ENCODE measurements at regions not wholly inside any gene's neighbourhood (a gene's known extent, or its start where the extent isn't known, plus 50 kb on each side); places are given as distances from the start of the nearest gene placed in this dataset.

DNA sequence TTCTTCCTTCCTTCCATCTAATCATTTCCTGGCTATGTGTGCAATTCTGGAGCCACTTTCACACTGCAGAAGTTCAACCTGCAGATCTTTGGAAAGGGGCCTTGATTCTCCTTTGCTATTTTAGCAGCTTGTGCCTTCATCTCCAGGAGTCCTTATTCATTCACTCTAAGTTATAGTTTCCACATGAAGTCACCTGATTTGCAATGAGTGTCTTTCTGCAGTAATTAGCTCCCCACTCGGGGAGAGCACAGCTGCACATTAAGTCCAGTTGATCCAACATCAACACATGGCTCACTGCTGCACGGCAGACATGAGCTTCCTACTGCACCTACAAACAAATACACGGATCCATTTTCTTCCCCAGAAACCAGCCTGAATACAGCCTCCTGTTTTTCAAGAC, 323.1 kb upstream of the TNP1 start:
- no peak for DNase-seq (ENCODE audit: low read depth in 3 of 3, low spot score in 1 of 3)

DNA sequence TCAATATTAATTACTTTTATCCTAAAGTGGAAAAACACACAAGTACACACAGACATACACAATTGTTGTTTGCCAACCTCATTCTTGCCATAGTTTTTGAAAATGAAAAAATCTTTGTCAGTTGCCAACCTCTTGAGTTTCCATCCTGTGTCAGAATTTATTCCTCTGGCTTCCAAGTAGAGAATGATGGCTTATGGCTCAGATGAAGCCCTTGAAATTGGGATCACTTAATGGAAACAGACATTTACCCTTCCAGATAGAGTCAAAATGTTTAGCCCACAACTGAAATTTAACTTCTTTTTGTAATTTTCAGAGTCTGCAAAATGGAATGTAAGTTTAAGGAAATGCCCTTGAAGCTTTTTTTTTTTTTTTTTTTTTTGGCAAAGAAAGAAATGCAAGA, 321.6 kb upstream of the TNP1 start:
- DNase-seq (ENCODE audit: low read depth in 3 of 3, low spot score in 1 of 3), result no peak

DNA sequence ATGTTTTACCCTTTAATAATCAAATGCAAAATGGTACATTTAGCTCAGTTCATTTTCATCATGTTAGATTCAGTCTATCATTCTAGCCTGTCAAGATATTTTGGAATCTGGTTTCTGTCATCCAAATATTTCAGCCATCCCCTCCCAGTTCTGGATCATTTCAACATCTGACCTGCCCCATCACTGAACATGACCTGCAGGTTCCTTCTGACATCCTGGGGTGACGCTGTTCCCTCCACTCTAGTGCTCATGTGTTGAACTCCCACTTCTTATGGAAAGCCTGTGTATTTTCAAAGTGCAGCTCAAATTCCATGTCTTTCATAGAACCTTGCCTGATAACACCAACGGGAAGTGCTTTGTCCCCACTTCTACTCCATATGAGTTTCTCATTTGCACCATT, 320.0 kb upstream of the TNP1 start:
- DNase-seq (ENCODE audit: low read depth in 3 of 3, low spot score in 1 of 3), result no peak

DNA sequence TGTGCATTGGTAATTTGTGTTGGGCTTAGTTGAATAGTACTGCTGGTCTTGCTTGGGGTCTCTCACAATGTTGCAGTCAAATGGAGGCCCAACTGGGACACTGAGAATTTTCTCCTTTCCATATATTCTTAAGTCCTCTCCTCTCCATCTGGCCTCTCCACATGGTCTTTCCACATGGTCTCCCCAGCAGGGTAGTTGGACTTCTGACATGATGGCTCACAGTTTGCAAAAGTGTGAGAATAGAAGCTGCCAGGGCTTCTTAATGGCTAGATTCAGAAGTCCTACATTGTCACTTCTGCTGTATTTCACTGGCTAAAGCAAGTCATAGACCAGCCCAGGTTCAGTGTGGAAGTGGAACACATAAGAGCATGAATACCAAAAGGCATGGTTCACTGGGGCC, 318.5 kb upstream of the TNP1 start:
- DNase-seq (ENCODE audit: low read depth in 3 of 3, low spot score in 1 of 3), result no peak

DNA sequence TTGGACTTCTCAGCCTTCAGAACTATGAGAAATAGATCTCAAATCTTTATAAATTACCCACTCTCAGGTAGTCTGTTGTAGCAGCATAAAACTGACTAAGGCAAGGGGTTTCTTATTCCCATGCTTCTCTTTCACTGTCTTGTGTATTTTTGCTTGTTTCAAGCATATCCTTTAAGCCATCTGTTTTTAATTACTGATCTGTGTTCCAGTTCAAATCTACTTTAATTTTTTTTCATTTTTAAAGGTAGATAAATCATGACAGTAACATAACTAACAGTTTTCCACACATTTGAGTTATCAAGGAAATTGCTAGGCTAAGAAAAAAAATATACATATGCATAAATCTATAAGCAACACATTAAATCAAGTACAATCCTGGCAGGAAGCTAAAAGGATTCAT, 317.9 kb upstream of the TNP1 start:
- no peak for DNase-seq (ENCODE audit: low read depth in 3 of 3, low spot score in 1 of 3)

DNA sequence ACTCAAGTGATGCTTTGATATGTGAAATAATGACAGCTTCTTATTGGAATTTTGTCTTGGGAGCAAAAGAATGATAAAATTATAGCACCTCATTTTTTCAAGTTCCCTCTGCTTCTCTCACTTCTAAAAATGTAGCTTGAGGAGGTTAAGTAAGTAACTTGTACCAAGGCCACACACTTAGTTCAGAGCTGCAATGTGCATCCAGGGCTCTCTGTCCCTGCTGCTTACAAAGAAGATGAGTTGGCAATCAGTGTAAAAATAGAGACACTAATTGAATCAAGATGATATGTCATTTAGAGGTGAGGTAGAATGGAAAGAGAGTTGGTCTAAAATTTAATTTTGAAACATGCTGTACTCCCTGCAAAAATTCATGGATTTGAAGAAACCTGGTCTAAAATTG, 312.0 kb upstream of the TNP1 start:
- DNase-seq (ENCODE audit: low read depth in 3 of 3, low spot score in 1 of 3), result no peak

DNA sequence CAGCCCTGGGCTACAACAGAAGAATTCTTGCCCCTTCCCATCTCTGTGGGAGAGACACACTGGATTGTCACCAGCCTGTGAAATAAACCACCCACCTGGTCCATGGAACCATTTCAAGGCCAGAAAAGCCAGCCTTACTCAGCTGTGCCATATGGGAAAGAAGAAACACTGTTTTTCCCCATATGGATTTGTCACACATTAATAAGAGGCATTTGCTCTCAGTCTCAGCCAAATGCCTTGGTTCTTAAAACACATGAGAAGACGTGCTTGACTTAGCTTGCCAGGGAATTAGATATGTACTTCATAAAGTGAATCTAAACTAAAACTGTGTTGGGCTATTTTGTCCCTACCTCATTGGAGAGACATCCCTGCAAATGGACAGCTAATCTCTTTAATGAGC, 308.6 kb upstream of the TNP1 start:
- DNase-seq (ENCODE audit: low read depth in 3 of 3, low spot score in 1 of 3), result no peak

DNA sequence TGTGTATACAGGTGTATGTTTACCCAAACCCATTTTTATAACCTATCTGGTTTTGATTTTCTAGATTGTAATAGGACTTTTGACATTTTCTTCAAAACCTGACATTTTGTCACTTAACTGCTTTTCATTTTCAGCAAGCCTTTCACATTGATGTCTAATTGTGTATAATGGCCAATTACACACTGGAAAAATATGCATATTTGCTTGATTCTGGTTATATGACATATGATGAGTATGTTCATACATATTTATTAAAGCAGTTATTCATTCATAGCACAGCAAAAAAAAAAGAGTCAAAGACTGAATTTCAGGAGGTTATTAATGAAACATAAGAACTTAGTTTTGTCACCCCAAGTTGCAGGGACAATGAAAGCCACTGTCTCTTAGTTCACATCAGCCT, 307.7 kb upstream of the TNP1 start:
- no peak for DNase-seq (ENCODE audit: low read depth in 3 of 3, low spot score in 1 of 3)

DNA sequence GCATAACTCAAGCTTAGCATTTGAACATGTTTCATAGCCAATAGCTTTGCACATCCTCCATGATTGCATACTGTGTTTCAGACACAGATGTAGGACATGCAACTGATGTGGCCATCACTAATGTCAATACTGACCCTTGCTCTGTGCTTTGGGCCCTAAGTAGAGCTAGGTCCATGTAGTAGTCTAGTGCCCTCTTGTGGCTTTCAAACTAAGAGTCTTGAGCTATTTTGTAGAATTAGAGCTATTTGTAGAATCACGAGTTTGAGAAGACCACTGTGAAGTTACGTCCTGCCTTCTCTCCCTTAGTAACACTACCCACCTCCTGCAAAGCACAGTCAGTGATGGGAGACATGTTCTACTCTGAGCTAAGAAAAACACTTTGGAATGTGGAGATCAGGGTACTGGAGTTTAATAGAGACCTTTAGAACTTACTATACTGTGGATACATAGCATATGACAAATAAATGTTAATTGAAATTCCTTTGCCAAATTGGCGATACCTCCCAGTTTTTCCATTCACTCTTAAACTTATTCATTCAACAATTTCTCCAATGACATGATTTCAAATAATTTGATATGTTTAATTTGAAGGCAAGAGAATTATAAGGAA, 306.5 kb upstream of the TNP1 start:
- no peak for DNase-seq (ENCODE audit: low read depth in 3 of 3, low spot score in 1 of 3)

DNA sequence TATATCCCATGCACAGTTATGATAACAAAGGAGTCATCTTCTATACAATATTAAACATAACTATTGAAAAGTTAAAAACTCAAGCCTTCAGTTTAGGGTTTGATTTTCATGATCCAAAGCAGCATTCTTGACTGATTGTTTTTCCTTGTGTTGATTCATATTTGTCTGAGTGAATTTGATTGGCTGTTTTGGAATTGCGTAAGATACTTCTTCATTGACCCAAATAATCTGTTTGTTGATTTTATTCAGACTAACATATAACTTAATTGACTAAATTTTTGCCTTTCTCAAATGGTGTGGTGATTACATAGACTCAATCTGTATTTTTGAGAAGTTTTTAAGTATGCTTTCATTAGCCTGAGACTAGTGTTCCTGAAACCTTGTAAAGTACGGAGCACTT, 305.7 kb upstream of the TNP1 start:
- DNase-seq (ENCODE audit: low read depth in 3 of 3, low spot score in 1 of 3), result no peak

DNA sequence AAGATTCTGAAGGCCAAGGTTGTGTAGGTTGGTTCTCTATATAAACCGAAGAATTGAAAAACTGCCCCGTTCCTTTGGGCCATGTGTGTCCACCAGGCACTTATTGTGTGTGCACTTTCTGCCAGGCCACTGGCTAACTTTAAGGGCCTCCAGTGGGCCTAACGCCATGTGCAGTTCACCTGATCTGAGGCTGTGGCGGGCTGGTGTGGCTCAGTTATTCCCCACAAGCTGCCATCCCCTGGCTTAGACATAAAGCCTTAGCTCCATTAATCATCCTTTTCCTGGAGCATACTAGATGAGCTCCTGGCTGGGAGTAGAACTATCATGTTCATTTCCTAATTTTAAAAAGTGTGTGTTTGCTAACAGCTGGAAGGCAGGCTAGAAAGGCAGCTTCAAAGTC, 304.1 kb upstream of the TNP1 start:
- DNase-seq (ENCODE audit: low read depth in 3 of 3, low spot score in 1 of 3), result no peak

DNA sequence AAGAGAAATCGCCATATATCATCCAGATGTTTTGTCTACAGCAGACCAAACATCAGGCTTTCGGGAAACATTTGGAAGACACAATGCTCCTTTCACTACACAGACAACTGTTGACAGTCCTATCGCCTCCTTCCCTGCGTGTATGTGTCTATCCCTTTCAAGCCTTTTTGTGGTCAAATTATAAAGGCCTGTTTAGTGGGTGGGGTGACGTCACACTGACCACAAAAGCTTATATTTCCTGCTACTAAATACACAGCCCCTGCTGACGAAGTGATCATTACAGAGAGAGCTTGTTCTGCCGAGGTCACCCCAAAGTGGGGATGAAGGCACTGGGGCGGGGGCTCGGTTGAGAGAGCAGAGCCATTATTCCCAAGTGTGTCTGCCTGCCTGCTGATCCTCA, 302.7 kb upstream of the TNP1 start:
- DNase-seq (ENCODE audit: low read depth in 3 of 3, low spot score in 1 of 3), result no peak

DNA sequence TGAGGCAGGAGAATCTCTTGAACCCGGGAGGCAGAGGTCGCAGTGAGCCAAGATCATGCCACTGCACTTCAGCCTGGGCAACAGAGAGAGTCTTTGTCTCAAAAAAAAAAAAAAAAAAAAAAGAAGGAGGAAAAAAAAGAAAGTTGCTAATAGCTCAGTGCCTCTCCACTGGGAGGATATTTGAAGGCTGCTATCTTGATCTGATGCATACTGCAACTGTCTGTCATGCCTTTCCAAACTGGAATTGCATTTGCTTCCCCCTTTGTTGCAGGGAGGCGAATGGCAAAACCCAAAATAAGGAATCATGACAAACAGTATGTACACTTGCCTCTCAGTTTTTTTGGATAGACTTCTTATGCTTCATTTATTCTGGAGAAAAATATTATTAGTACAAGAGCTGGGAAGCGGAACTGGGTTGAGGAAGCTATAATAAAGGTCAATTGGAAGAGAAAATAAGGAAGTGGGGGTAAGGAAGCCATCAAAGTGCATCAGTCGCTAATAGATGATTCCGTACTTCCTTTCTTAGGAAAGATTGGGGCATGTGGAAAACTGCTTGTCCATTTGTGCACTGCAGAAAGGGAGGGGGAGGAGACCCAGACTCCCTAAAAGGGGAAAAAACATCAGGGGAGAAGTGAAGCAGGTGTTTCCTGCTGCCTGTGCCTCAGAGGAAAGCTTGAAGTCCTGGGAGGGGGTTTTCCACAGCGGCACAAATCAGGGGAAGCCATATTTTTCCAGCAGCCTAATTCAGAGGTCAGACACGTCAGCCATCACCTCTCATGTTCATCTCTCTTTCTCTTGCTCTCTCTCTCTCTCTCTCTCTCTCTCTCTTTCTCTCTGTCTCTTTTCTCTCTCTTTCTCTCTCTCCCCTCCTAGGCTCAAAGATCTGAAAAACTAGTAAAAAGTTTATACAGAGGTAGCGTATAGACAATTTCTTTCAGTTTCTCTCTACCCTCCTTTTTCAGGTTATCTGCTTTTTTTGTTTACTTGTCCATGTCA, 301.4 kb upstream of the TNP1 start:
- DNase-seq (ENCODE audit: low read depth in 3 of 3, low spot score in 1 of 3), result no peak

DNA sequence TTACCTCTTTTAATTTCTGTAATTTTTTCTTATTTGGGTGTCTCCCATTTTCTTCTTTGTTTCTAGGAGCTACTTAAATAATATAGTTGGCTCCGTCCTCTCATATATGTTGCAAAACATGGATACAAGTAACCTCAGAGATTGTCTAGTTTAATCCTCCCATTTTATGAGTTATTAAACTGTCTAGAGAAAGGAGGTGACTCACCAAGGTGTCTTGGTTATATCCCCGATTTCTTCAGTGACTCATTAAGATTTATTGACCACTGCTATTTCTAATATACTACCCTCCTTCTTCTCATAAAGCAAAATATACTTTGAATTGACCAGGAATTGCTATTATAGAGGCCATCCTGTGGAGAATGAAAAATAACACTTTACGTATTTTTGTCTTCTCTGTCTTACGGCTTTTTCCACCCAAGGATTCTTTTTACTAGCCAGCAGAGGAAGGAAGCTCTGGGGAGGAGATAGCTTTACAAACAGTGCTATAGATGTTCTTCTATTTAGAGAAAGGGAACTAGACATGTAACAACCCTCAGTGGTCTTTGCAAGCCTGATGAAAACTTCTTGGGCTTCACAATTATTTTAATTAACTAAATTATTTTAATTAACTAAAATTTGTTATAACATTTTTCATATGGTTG, 300.4 kb upstream of the TNP1 start:
- DNase-seq (ENCODE audit: low read depth in 3 of 3, low spot score in 1 of 3), result no peak

DNA sequence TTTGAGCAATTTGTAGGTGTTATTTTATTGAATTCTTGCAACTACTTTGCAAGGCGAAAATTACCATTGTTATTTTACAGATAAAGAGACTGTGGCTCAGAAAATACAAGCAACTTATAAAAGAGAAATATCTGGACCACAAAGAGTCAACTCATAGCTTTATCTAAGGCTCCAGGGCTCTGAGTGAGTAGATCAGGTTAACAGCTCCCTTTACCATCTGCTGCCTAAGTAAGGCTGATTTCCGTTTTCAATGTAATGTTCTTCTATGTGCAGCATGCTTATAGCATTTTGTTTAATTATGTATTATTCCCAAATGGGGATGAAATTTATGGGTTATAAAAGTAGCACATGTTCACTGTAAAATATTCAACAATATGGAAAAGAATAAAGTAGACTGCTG, 299.1 kb upstream of the TNP1 start:
- no peak for DNase-seq (ENCODE audit: low read depth in 3 of 3, low spot score in 1 of 3)

DNA sequence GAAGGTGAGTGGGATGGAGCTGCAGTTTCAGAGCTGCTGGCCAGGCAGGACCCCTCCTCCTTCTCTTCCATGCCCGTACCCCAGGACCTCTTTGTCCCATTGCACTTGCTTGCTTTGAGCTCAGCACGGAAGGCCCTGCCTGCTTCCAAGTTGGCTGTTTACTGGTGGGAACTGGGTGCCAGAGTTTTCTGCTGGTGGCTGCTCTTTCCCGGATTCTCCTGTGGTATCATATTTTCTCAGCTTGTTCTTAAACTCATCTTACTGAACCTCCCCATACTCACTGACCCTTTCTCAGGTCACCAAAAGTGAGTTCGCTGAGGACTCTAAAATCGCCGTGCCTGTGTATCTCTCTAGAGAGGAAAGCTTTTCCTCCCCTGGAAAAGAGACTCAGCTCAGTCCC, 297.7 kb upstream of the TNP1 start:
- no peak for DNase-seq (ENCODE audit: low read depth in 3 of 3, low spot score in 1 of 3)

DNA sequence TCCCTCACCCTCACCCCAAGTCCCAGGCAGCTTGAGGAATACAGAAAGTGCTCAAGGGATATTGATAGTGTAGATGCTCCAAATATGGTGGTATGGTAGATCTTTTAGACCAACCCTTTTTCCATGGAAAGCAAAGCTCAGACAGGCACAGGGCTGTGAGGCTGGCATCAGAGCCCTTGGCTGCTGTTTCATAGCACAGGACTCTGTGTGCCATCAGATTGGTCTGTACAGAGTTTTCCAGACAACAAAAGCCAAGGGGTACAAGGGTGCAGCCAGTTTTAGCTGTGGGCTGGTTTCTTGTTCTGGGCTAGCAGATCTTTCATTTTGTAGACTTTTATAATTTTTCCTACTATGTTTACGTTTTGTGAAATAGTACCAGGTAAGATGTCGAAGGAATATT, 296.9 kb upstream of the TNP1 start:
- no peak for DNase-seq (ENCODE audit: low read depth in 3 of 3, low spot score in 1 of 3)

DNA sequence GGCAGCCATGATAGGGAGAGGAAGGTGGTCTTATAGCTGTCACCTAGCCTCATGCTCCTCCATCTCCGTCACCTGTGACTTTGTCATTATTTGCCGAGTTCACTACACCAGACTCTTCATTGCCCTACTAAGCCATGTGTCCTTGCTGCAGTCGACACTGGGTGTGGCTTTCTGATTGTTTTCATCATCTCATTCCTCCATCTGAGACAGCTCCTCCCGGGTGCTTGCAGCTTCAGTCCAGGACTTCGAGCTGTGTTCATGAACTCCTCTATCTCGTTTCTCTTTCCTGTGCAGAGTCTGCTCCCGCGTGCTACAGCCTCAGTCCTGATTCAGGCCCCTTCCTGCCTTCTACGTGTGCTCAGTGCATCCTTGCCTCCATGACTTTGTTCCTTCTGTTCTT, 295.1 kb upstream of the TNP1 start:
- no peak for DNase-seq (ENCODE audit: low read depth in 3 of 3, low spot score in 1 of 3)

DNA sequence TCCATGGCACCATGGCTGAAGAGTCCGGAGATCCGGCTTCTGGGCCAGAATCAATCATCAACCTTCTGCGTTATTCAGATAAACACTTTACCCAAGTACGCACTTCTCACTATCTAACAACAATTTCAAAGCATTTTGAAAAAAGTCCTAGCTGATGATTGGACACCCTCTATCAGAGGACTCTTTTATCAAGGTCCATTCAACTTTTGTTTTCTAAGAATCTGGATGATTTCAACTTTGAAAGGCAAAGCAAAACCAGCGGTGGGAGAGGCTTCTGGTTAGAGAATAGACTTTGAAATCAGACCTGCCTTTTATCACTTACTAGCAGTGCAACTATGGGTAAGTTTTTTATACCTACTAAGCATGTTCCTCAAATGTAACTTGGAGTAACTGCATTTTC, 293.6 kb upstream of the TNP1 start:
- DNase-seq (ENCODE audit: low read depth in 3 of 3, low spot score in 1 of 3), result no peak

DNA sequence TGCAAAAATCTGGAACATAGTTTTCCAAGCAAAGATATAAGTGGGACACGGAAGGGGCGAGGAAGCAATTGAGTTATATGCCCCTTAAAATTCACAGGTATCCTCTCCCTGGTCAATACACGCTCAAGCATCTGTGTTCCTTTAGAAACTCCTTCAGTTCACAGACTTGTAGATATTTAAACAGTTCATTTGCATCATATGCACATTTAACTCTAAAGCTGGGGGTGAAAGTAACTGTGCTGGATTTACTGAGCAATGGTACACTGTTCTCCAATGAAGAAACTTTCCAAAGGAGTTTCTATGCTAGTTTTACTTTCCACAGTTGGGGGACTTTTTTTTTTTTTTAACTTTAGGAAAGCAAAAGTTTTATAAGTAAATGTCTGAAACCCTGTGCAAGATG, 293.0 kb upstream of the TNP1 start:
- DNase-seq (ENCODE audit: low read depth in 3 of 3, low spot score in 1 of 3), result no peak

DNA sequence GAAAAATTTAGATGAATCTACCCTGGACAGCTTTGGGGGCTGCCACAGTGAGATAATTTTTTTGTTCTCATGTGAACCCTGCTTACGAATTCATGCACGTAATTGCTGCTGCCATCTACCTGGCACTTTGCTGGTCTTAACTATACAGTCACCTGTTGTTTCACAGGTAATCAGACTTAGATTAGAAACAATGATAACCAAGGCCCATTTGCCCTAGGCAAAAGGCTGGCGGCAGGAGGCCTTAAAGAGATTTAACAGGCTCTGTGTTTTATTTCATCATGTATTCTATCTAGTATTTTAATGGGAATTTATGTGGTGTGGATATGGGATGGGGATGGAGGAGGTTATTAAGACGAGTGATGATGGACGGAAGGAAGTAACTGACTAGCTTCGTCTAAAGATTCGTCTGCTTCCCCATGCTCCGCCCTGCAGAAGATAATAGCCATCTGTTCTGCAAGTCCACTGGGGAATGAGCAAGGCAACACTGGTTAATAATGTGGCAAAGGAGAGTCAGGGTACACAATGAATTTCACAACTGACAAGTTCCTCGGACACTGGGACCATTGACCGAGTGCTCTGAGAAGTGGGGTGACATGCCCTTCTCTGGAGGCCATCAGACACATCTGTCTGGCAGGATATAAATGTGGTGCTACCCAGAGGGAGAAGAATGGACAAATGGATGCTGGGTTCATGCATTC, 291.8 kb upstream of the TNP1 start:
- DNase-seq (ENCODE audit: low read depth in 3 of 3, low spot score in 1 of 3), result no peak

DNA sequence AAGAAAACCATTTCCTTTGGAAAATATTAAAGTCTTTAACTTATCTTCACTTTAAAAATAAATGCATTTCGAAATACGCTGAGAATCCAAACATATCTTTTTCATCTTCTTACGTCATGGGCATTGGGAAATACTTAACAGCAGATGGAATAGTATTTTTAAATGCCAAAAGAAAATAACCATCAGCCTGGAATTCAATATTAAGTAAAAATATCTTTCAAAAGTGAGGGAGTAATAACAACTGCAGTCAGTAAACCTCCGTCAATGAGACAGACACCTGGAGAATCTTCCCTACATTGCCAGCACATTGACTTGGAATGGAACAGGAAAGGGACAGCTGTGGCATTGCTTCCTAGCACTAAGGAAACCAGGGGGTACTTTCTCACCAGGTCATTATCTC, 290.4 kb upstream of the TNP1 start:
- DNase-seq (ENCODE audit: low read depth in 3 of 3, low spot score in 1 of 3), result no peak

Data from stimulated activated CD4-positive, alpha-beta T cell treated with anti-CD3 and anti-CD28 coated beads, TNF-alpha, amount 100 ng/mL, for 1 hour (primary cell).